Kasumi-1 (cell line): ENCODE measurements at regions not wholly inside any gene's neighbourhood (a gene's known extent, or its start where the extent isn't known, plus 50 kb on each side); places are given as distances from the start of the nearest gene placed in this dataset.
"Not testable (repeated sequence)": the region's sequence is repeated elsewhere in the genome, so short reads cannot be mapped to it uniquely, and the experiment has no call there.

ENCODE experiments used
- DNase-seq, 2 experiments: peaks; one replicate each; lab custom pipeline; 2025; lab: John Stamatoyannopoulos, UW

- not testable (repeated sequence) for DNase-seq
Measured at GRCh38 chr11:91481875-91482274, 742.7 kb upstream of the FAT3 start.

GRCh38 chr11:91470656-91471055 lies 754.0 kb upstream of the FAT3 start:
- DNase-seq, result no peak

DNA sequence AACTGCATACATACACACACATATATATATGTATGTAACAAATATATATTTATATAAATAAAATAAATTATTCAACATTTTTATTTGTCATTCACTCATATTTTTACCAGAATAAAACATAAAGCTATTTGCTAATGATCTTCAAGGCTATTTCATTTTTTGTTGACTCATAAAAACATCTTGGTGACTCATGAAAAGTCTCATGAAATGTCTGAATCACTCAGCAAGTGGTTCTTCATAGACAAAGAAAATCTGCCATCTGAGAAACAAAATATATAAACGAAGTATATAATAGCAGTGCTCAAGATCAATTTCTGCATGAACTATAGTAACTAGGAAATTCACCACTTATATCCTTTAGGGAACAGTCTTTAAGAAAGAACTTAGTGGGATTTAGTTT lies 764.8 kb upstream of the FAT3 start:
- no peak for DNase-seq

DNA sequence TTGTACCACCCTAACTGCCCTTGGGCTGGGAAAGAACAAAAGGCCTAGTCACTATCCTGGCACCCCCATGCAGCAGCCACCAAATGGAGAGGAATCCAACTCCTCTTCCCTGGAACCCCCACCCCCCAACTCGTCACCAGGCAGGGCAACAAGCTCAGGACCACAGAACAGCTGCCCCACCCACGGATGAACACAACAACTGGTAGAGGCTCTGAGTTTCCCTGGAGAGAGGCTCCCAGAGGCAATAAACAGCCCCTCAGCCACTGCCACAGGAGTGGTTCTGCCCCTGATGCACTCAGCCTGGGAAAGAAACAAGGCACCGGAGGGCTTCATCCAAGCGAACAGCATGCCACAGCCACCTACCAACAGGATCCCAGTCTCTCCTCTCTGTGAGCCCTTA lies 778.4 kb upstream of the FAT3 start:
- no peak for DNase-seq

DNA sequence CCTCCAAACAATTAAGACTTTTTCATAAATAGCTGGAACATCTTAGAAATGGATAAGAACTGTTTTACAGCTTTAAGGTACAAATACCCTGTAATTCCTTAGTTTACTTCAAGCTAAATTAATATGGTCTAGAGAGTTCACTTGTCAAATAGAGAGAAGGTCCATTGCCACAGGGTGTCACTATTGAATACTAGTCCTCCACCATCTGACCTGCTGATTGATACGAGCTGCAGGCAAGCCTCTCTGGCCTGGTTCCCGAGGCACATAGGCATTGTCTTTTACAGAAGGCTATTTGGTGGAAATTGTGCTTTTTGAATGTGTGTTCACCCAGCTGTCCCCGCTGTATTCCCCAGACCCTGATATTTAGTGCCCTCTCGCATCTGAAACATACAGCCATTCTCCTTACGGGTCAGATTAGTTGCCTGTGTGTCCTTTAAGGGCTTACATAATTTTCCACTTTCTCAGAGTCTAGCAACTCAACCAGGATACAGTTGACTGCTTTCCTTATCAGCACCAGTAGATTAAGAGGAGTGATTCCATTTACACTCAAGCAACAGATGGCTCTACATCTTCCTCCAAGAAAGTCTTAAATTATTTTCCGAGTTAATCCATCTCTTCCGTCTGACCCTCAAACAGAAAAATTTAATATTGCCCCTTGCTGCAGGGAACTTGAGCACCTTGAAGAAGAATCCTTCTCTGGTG lies 788.8 kb upstream of the FAT3 start:
- DNase-seq, result peak in 1 of 2 experiments; percentile 6

- DNase-seq, result no peak
Measured at GRCh38 chr11:91433284-91434010, 791.2 kb upstream of the FAT3 start.

GRCh38 chr11:91421641-91422040 lies 803.0 kb upstream of the FAT3 start:
- no peak for DNase-seq

DNA sequence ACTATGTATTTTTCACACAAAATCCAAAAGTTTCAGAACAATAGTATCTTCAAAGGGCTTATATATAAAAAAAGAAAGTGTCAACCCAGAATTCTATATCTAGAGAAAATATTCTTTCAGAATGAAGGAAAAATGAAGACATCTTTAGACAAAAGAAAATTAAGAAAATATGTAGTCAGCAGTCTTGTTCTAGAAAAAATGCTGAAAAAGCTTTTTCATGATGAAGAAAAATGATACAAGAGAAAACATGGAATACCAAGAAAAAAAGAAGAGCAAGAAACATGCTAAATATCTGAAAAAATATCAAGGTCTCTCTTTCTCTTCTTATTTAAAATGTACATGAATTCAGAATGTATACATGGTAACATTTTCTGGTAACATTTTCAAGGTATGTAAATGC lies 816.8 kb upstream of the FAT3 start:
- no peak for DNase-seq

DNA sequence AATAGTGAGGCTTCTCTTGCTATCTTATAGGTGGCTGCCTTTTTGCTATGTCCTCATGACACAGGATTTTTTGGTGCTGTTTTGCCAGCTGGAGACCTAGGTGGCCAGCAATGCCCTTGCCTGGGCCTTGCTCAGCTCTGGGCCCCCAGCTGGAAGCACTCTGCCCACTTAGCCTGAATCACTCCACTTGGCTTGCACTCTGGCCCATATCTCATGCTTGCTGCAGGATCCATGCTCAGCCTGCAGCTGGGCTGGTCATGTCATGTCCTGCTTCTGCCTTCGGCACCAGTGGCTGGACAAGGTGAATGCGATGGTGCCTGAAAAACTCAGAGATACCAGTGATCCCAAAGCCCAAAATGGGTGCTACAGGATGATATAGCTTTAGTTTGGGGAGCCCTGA lies 818.6 kb upstream of the FAT3 start:
- DNase-seq, result no peak

- DNase-seq, result no peak
Measured at GRCh38 chr11:91404344-91404743, 820.3 kb upstream of the FAT3 start.

GRCh38 chr11:91397134-91397468 lies 827.5 kb upstream of the FAT3 start:
- no peak for DNase-seq

DNA sequence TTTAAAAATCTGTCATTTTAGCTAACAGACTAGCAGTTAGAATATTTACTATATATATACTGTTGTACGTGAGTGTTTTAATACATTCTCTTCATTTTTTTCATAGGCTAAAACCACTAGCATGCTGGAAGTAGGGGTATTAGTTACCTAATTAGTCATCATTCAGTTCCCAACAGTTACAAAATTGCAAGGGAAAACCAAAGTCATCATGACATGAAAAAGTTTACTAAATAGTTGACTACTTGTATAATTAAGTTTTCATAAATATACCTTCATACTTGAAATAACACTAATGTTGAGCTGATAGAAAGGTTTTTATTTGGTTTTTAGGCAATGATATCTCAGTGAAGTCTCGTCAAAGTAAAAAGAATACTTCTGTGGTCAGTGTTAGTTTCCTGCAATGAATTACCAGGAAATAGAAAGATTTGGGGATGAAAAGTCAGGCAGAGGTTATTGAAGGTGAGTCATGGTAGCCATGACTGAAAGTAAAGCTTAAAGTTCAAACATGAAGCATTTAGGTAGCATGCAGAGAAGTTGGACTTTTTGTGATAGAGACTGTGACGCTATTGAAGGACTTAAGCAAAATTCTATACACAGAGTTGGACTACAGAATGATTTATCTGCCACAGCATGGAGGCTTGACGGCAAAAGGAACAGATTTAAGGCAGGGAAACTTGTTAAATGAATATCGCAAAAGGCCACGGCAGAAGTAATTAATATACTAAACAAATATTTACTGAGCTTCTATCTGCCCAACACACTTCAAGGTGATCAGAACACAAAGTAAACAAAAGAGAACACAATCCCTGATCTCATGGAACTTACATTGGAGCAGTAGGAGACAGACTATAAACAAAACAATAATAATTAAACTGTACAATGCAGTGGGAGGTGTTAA lies 828.1 kb upstream of the FAT3 start:
- no peak for DNase-seq

DNA sequence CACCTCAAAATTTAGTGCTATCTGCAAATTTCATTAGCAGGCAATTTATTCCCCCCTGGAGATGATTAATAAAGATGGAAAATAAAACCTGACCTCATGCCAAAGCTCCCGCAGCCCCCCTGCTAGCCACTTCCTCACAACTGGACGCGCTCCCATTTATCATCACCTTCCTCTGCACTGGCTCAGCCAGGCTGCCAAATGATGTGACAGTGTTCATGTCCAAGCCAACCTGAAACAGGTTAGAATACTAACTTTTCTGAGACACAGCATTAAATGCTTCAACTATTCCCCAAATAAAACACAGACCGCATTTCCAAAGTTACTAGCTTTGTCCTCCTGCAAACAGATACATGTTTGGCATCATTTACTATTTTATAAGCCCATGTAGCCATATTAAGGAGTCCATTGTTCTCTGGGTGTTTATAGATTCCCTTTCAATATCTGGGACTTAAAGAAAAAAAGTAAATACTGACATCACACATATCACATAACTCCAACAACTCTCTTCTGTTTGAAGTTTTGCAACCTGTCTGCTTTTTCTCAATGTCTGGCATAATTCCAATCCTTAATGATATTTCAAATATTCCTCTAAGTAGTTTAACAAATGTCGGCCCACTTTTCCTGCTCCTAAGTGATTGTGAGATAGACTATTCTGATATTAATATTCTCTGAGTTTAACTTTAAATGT lies 829.7 kb upstream of the FAT3 start:
- no peak for DNase-seq

GRCh38 chr11:91394073-91394726 lies 830.4 kb upstream of the FAT3 start:
- DNase-seq, result no peak

DNA sequence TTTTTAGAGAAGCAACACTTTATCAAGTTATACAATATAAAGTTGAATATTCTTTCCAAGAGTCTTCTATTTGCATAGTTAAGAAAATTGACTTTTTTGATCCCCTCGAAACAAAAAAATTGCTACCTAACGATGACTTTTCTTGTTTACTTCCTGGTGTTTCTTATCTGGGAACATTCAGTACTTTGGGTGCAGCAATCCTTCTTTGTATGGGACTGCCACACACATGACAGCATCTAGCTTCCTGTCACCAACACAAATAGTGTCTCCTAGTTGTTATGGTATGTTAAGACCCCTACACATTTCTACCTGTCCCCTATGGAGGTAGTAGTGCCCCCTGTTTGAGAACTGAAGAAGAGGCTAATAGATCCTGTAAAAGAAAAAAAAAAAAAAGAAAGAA lies 841.7 kb upstream of the FAT3 start:
- DNase-seq, result no peak

- DNase-seq, result no peak
Measured at GRCh38 chr11:91374794-91375193, 849.8 kb upstream of the FAT3 start.

DNA sequence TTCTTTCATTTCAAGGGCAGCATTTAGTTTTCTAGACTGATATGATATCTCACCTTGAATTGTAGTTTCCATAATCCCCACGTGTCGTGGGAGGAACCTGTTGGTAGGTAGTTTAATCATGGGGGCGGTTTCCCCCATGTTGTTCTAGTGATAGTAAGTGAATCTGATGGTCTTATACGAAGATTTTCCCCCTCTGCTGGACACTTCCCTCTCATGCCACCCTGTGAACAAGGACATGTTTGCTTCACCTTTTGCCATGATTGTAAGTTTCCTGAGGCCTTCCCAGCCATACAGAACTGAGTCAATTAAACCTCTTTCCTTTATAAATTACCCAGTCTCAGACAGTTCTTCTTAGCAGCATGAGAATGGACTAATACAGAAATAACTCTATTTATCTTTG lies 851.1 kb upstream of the FAT3 start:
- DNase-seq, result no peak

DNA sequence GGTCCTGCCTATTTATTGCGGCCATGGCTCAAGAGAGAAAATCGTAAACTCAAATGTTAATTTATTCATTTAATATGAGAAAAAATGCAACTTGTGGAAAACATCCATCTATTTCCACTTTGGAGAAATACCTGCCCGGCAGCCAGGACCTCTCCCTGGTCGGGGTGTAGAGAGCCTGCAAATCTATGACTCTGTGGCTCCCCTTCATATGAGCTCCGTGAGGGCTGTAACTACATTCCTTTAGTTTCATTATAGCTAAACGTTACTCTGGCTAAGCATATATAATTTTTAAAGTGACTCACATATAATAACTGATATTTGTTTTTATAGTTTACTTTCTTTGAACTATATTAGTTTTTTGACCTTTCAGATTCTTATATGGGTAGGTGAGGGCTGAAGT lies 857.8 kb upstream of the FAT3 start:
- DNase-seq, result no peak

DNA sequence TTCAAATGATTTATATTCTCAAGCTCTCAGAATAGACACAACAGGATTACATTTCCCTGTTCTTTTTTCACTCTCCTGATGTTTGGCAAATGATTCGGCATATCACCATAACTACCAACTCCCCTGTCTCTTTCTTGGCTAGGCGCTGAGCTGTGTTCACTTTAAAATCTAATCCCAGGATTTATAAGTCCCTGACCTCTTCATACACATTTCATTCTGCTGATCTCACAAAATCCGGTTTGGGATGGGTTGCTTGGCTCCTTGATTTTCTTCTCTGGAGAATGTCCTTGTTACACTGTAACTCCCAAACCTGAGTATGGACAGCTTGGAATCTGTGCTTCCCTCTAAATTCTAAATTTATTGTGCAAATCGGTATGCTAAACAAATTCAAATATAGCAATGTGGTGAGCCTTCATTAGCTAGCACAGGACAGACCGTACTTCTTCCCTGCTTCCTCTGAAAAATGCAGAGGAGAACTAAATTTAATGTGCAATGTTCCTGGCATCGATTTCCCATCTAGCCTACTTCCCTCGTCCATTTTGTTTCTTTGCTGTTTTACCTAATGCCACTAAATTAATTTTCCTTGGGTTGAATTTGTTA lies 858.5 kb upstream of the FAT3 start:
- DNase-seq, result no peak

- no peak for DNase-seq
Measured at GRCh38 chr11:91350931-91351330, 873.7 kb upstream of the FAT3 start.

DNA sequence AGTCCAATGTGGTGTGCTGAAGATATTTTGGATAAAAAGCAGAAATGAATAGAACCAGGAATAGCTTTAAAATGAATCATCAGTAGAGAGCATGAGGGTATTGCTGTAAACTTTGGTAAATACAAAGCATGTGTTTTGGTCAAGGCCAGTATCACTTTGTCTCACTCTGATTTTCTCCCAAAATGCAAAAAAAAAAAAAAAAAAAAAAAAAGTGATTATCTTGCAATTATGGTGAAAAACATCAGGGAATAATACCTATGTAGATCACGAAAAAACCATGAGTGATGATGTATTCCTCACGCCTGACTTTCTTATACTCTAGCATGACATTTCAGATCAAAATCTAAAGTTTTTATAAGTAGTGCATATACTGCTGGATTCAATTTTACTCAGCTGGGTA lies 897.9 kb upstream of the FAT3 start:
- no peak for DNase-seq
